BJ (cell line): ENCODE measurements at regions not wholly inside any gene's neighbourhood (a gene's known extent, or its start where the extent isn't known, plus 50 kb on each side); places are given as distances from the start of the nearest gene placed in this dataset.

Source experiments
- CTCF ChIA-PET: fragments of 350-600 bp; formaldehyde crosslinking; extraction: SDS; loops from one replicate; lab custom pipeline; 2021; ENCODE audit warnings: antibody characterized with exemption, inconsistent platforms; lab: Yijun Ruan, JAX
- POLR2A ChIA-PET: fragments of 300-600 bp; sonication (Branson Sonifier 250); formaldehyde crosslinking; extraction: SDS; loops from one replicate; lab custom pipeline; 2021; ENCODE audit warnings: antibody characterized with exemption; lab: Charles Lee
- DNase-seq: peaks from one replicate; pipeline ENCODE4 v3.0.0-alpha.2; 2011; ENCODE audit warnings: low read depth
- H3K27me3 ChIP-seq: 2 replicates; pipeline ENCODE4 v1.6.0; 2011; ENCODE audit warnings: low read length; ENCODE audit not compliant: control insufficient read depth, insufficient read depth
- H3K36me3 ChIP-seq: 2 replicates; pipeline ENCODE4 v1.5.1; 2011; ENCODE audit warnings: low read length; ENCODE audit not compliant: control insufficient read depth, insufficient read depth
- H3K4me3 ChIP-seq: 2 replicates; pipeline ENCODE4 v1.5.1; 2011; ENCODE audit warnings: low read depth, mild to moderate bottlenecking, control low read depth, low read length
- CTCF ChIP-seq: IDR thresholded peaks from 2 replicates; pipeline ENCODE4 v1.5.1; 2011; ENCODE audit warnings: low read depth, mild to moderate bottlenecking, control low read depth, inconsistent platforms, low read length, moderate library complexity; ENCODE audit not compliant: insufficient read depth

- Histone ChIP-seq H3K36me3 (no peaks in the 10 kb centered on the region), H3K27me3 (no peaks in the 10 kb centered on the region), H3K4me3 (no peak overlapping the region)
- no peak for DNase-seq
- ChIA-PET POLR2A (no interaction called here), CTCF (no interaction called here)
- no peak for TF ChIP-seq CTCF
Observed at GRCh38 chr2:57656198-57656597, 390.4 kb upstream of the VRK2 start.

DNA sequence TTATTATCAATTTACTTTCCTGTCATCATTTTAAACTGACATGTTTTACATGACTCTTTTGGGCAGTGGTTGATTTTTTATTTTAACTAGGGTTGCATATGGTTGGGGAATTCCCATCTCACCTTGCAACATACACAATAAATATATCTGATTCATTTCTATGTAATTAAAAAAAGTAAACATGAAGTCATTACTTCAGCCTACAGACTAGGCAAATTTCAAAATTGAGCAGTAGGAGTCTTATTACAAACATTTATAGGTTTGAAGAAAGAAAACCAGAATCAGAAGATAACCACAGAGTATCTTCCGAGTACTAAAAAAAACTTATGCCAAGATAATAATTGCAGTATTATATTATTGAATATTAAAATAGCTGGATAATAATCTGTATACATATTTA lies 377.0 kb upstream of the VRK2 start:
- ChIA-PET POLR2A (no interaction called here), CTCF (no interaction called here)
- DNase-seq: no peak
- TF ChIP-seq CTCF: no peak
- H3K27me3 ChIP-seq: no peaks in the 10 kb centered on the region
- H3K4me3 ChIP-seq: no peak overlapping the region
- no peaks in the 10 kb centered on the region for H3K36me3 ChIP-seq

GRCh38 chr2:57674025-57674424 lies 372.6 kb upstream of the VRK2 start:
- CTCF ChIA-PET: no interaction called here
- DNase-seq: no peak
- TF ChIP-seq CTCF: no peak
- Histone ChIP-seq H3K27me3 (no peaks in the 10 kb centered on the region), H3K4me3 (no peak overlapping the region), H3K36me3 (no peaks in the 10 kb centered on the region)
- POLR2A ChIA-PET: interaction anchor here (0.7 kb wide), 1 partner anchor 86 kb away, joined by 3 read pairs; no protein-coding TSS in a partner anchor

- Histone ChIP-seq H3K36me3 (no peaks in the 10 kb centered on the region), H3K4me3 (no peak overlapping the region), H3K27me3 (no peaks in the 10 kb centered on the region)
- CTCF ChIA-PET: no interaction called here
- no peak for DNase-seq
- TF ChIP-seq CTCF: no peak
- POLR2A ChIA-PET: interaction anchor here (0.7 kb wide), 1 partner anchor 85 kb away, joined by 3 read pairs; no protein-coding TSS in a partner anchor
Observed at GRCh38 chr2:57674743-57675142, 371.9 kb upstream of the VRK2 start.

DNA sequence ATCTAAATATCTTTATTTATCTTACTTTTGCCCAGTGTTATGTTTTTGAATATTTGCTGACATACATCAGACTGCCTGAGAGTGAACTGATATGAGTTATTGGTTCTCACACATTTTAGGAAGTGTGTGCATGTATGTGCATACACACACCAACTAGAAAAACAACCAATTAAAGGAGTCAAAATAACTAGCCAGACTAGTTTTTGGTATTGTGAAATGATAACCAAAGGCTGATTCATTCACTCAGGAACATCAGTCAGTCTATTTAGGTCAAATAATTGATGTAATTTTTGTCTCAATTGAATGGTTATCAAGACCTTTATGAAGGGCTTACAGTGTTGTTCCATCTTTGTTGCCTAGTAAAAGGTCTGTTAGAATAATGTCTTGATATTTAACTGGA lies 369.3 kb upstream of the VRK2 start:
- ChIA-PET POLR2A (no interaction called here), CTCF (no interaction called here)
- TF ChIP-seq CTCF: no peak
- Histone ChIP-seq H3K27me3 (no peaks in the 10 kb centered on the region), H3K4me3 (no peak overlapping the region), H3K36me3 (no peaks in the 10 kb centered on the region)
- no peak for DNase-seq
